Endothelial cell of umbilical vein (primary cell): ENCODE measurements at regions not wholly inside any gene's neighbourhood (a gene's known extent, or its start where the extent isn't known, plus 50 kb on each side); places are given as distances from the start of the nearest gene placed in this dataset.

Source experiments
- BruUV-seq: library from RNA; stranded (reverse); fragments of 400-500 nt; replicated peaks from 2 replicates; lab custom pipeline; 2021; lab: Mats Ljungman, UMichigan
- CTCF ChIA-PET: fragments of 300-600, 350-600 bp; sonication (Branson Sonifier 250); formaldehyde crosslinking; loops from one replicate; lab custom pipeline; 2021; ENCODE audit warnings: antibody characterized with exemption, inconsistent platforms; lab: Charles Lee
- POLR2A ChIA-PET: fragments of 300-600, 350-600 bp; sonication (Branson Sonifier 250); formaldehyde crosslinking; loops from one replicate; lab custom pipeline; 2021; ENCODE audit warnings: antibody characterized with exemption, inconsistent platforms; lab: Charles Lee
- DNase-seq: peaks from one replicate; pipeline ENCODE4 v3.0.0-alpha.2; 2011; ENCODE audit warnings: low read depth, low spot score
- FAIRE-seq: peaks from 2 replicates; lab custom pipeline; 2011; peaks lifted over from hg19 to GRCh38; lab: Jason Lieb, UNC
- H2AFZ ChIP-seq: 2 replicates; pipeline ENCODE4 v1.6.0; 2012; ENCODE audit warnings: low read depth, low read length, control low read depth, inconsistent platforms
- H3K27ac ChIP-seq: 2 replicates; pipeline ENCODE4 v1.5.1; 2011; ENCODE audit warnings: low read depth, mild to moderate bottlenecking, control low read depth, low read length, moderate library complexity; ENCODE audit not compliant: insufficient read depth
- H3K27me3 ChIP-seq, 2 experiments: 2 replicates each; pipeline versions ENCODE4 v1.6.0 to v1.6.1; 2011; ENCODE audit warnings: low read length in 2 of 2, mixed read lengths in 1 of 2; ENCODE audit not compliant: control insufficient read depth in 2 of 2, insufficient read depth in 2 of 2
- H3K36me3 ChIP-seq, 2 experiments: 2 replicates in 1 of 2; 3 replicates in 1 of 2; pipeline ENCODE4 v1.5.1; 2011; ENCODE audit warnings: low read length in 2 of 2, mild to moderate bottlenecking in 1 of 2, moderate library complexity in 1 of 2; ENCODE audit not compliant: control insufficient read depth in 2 of 2, insufficient read depth in 2 of 2; ENCODE audit errors: extremely low read depth in 1 of 2
- H3K4me1 ChIP-seq: 3 replicates; pipeline ENCODE4 v1.5.1; 2011; ENCODE audit warnings: mild to moderate bottlenecking, low read length; ENCODE audit not compliant: control insufficient read depth, insufficient read depth; ENCODE audit errors: extremely low read depth
- H3K4me2 ChIP-seq: 2 replicates; pipeline ENCODE4 v1.6.1; 2011; ENCODE audit warnings: low read length, control low read depth, mixed read lengths; ENCODE audit not compliant: insufficient read depth
- H3K4me3 ChIP-seq, 3 experiments: fragments of 200-600 bp in 1 of 3; sonication (generic), shearing (Covaris generic) in 1 of 3; replicated peaks in 1 of 3; 2 replicates each; pipeline ENCODE4 v1.5.1; 2011 to 2016; ENCODE audit warnings: control low read depth in 3 of 3, low read length in 3 of 3, mild to moderate bottlenecking in 2 of 3, inconsistent platforms in 1 of 3, low read depth in 1 of 3, moderate library complexity in 1 of 3; ENCODE audit not compliant: insufficient read depth in 1 of 3
- H3K79me2 ChIP-seq: 2 replicates; pipeline ENCODE4 v1.6.0; 2012; ENCODE audit warnings: low read length, inconsistent platforms; ENCODE audit not compliant: control insufficient read depth, insufficient read depth
- H3K9ac ChIP-seq: replicated peaks from 2 replicates; pipeline ENCODE3; 2011; ENCODE audit warnings: low read length, control low read depth; ENCODE audit not compliant: insufficient read depth; ENCODE audit errors: extremely low read depth
- H3K9me1 ChIP-seq: replicated peaks from 3 replicates; pipeline ENCODE4 v1.6.0; 2011; ENCODE audit warnings: mild to moderate bottlenecking, low read length; ENCODE audit not compliant: control insufficient read depth, insufficient read depth; ENCODE audit errors: extremely low read depth
- H3K9me3 ChIP-seq: replicated peaks from 2 replicates; pipeline ENCODE4 v1.5.1; 2012; ENCODE audit warnings: low read length, inconsistent platforms; ENCODE audit not compliant: control insufficient read depth, insufficient read depth
- H4K20me1 ChIP-seq: replicated peaks from 2 replicates; pipeline ENCODE3; 2011; ENCODE audit warnings: mild to moderate bottlenecking, low read length; ENCODE audit not compliant: control insufficient read depth, insufficient read depth; ENCODE audit errors: extremely low read depth
- CTCF ChIP-seq, 2 donors: IDR thresholded peaks; 1 replicate in 1 of 2; 2 replicates in 1 of 2; pipeline ENCODE4 v1.5.1; 2011; ENCODE audit warnings: low read length in 2 of 2, mild to moderate bottlenecking in 2 of 2, moderate library complexity in 2 of 2, control low read depth in 1 of 2, inconsistent platforms in 1 of 2, low read depth in 1 of 2; ENCODE audit not compliant: insufficient read depth in 1 of 2; ENCODE audit errors: extremely low read depth in 1 of 2
- EZH2 ChIP-seq: IDR thresholded peaks from 2 replicates; pipeline ENCODE4 v1.6.1; 2012; ENCODE audit warnings: borderline replicate concordance, low read depth, mild to moderate bottlenecking, moderate library complexity, low read length, inconsistent platforms; ENCODE audit not compliant: severe bottlenecking
- FOS ChIP-seq: IDR thresholded peaks from 2 replicates; pipeline ENCODE4 v1.6.1; 2011; ENCODE audit warnings: mild to moderate bottlenecking, low read length, moderate library complexity, borderline replicate concordance; ENCODE audit not compliant: insufficient read depth
- GATA2 ChIP-seq: IDR thresholded peaks from 2 replicates; pipeline ENCODE4 v1.7.0; 2011; ENCODE audit warnings: low read depth, mild to moderate bottlenecking, moderate library complexity, mixed read lengths, low read length; ENCODE audit not compliant: insufficient read length, insufficient read depth
- JUN ChIP-seq: IDR thresholded peaks from 2 replicates; pipeline ENCODE4 v1.6.1; 2011; ENCODE audit warnings: borderline replicate concordance, low read depth; ENCODE audit not compliant: insufficient read length, insufficient read depth
- MAX ChIP-seq: IDR thresholded peaks from 2 replicates; pipeline ENCODE4 v1.6.1; 2011; ENCODE audit not compliant: insufficient read depth, insufficient read length
- MYC ChIP-seq: IDR thresholded peaks from one replicate; pipeline ENCODE4 v1.6.1; 2011; ENCODE audit warnings: mild to moderate bottlenecking, low read depth, low read length
- POLR2A ChIP-seq: IDR thresholded peaks from 2 replicates; pipeline ENCODE4 v1.6.1; 2012; ENCODE audit warnings: low read depth, mild to moderate bottlenecking, control low read depth, low read length
- POLR2AphosphoS5 ChIP-seq: IDR thresholded peaks from 2 replicates; pipeline ENCODE4 v1.6.1; 2012; ENCODE audit warnings: low read depth, mild to moderate bottlenecking, control low read depth, low read length, moderate library complexity; ENCODE audit not compliant: insufficient read depth
- dilution Hi-C: fragments of 300-500 bp; cut with MboI; formaldehyde crosslinking; loops from one replicate; pipeline ENCODE4 v1.15.0; 2019; ENCODE audit warnings: low sequenced_read_pairs; ENCODE audit not compliant: extremely low pct_ligation_motif_present
- intact Hi-C: fragments of 100-400 bp; cut with micrococcal nuclease; formaldehyde crosslinking; loops from one replicate; pipeline ENCODE4 v1.10.0; 2022

GRCh38 chr10:107754814-107755213 is 590.3 kb upstream of the SORCS1 start:
- Histone ChIP-seq H3K4me3 (no peak overlapping the region), H3K4me2 (no peak overlapping the region), H3K79me2 (no peaks in the 10 kb centered on the region), H3K9me1 (no peaks in the 10 kb centered on the region), H3K27ac (no peak overlapping the region), H3K4me1 (no peaks in the 10 kb centered on the region), H3K9me3 (peaks cover 3% of the 10 kb centered on the region), H3K27me3 (no peaks in the 10 kb centered on the region), H4K20me1 (no peaks in the 10 kb centered on the region), H3K36me3 (no peaks in the 10 kb centered on the region), H3K9ac (no peak overlapping the region), H2AFZ (no peak overlapping the region)
- dilution Hi-C loops: no loop called here
- BruUV-seq: no TSS peak
- DNase-seq: no peak
- FAIRE-seq: no peak
- TF ChIP-seq MYC: no peak
- TF ChIP-seq GATA2: no peak
- TF ChIP-seq JUN: no peak
- no peak for TF ChIP-seq POLR2AphosphoS5
- TF ChIP-seq POLR2A: no peak
- no peak for TF ChIP-seq EZH2
- no peak for TF ChIP-seq MAX
- TF ChIP-seq CTCF (IDR thresholded peaks at IDR 0.05; ENCODE audit: extremely low read depth in 1 of 2, insufficient read depth in 1 of 2, low read depth in 1 of 2, low read length in 2 of 2): no peak
- no peak for TF ChIP-seq FOS
- intact Hi-C loops: no loop called here
- CTCF ChIA-PET: no interaction called here
- POLR2A ChIA-PET: no interaction called here
